DND-41 (cell line): ENCODE measurements at regions not wholly inside any gene's neighbourhood (a gene's known extent, or its start where the extent isn't known, plus 50 kb on each side); places are given as distances from the start of the nearest gene placed in this dataset.

Source experiments
- ATAC-seq: fragments of 200-7000 bp; cut with Tn5 transposase; 3 replicates; pipeline ENCODE4 v1.9.1; 2021; ENCODE audit warnings: low read depth; ENCODE audit not compliant: insufficient read depth
- DNase-seq: peaks from one replicate; pipeline ENCODE4 v3.0.0-alpha.2; 2020
- H2AFZ ChIP-seq: 2 replicates; pipeline ENCODE4 v1.6.0; 2012; ENCODE audit warnings: low read depth, low read length
- H3K27ac ChIP-seq: 2 replicates; pipeline ENCODE4 v1.5.1; 2012; ENCODE audit warnings: low read length, inconsistent platforms
- H3K27me3 ChIP-seq: fragments of 200-600 bp; sonication (generic); 2 replicates; pipeline ENCODE4 v1.6.0; 2012; ENCODE audit warnings: low read length, mild to moderate bottlenecking, inconsistent platforms; ENCODE audit not compliant: insufficient read depth, poor library complexity
- H3K36me3 ChIP-seq: 2 replicates; pipeline ENCODE4 v1.5.1; 2012; ENCODE audit warnings: low read length, inconsistent platforms; ENCODE audit not compliant: insufficient read depth
- H3K4me1 ChIP-seq: 2 replicates; pipeline ENCODE4 v1.5.1; 2012; ENCODE audit warnings: mild to moderate bottlenecking, low read length; ENCODE audit not compliant: insufficient read depth
- H3K4me2 ChIP-seq: 2 replicates; pipeline ENCODE4 v1.6.0; 2012; ENCODE audit warnings: mild to moderate bottlenecking, moderate library complexity, low read length, inconsistent platforms; ENCODE audit not compliant: insufficient read depth
- H3K4me3 ChIP-seq, 2 experiments: fragments of 200-600 bp in 1 of 2; shearing (Covaris generic) in 1 of 2; 2 replicates each; pipeline ENCODE4 v1.5.1; 2012 to 2016; ENCODE audit warnings: inconsistent platforms in 2 of 2, low read length in 2 of 2, mild to moderate bottlenecking in 2 of 2, low read depth in 1 of 2, moderate library complexity in 1 of 2
- H3K79me2 ChIP-seq: 2 replicates; pipeline ENCODE4 v1.6.0; 2012; ENCODE audit warnings: low read length, inconsistent platforms; ENCODE audit not compliant: insufficient read depth
- H3K9ac ChIP-seq: 2 replicates; pipeline ENCODE4 v1.6.0; 2012; ENCODE audit warnings: low read depth, mild to moderate bottlenecking, inconsistent platforms, low read length, moderate library complexity
- H3K9me3 ChIP-seq: 2 replicates; pipeline ENCODE4 v1.5.1; 2012; ENCODE audit warnings: low read length, moderate library complexity, mild to moderate bottlenecking, inconsistent platforms; ENCODE audit not compliant: insufficient read depth, severe bottlenecking
- H4K20me1 ChIP-seq: 2 replicates; pipeline ENCODE4 v1.6.0; 2012; ENCODE audit warnings: low read length; ENCODE audit not compliant: insufficient read depth
- EZH2 ChIP-seq: IDR thresholded peaks from 3 replicates; pipeline ENCODE4 v1.6.1; 2012; ENCODE audit warnings: borderline replicate concordance, low read depth, mild to moderate bottlenecking, moderate library complexity, low read length, inconsistent platforms; ENCODE audit not compliant: severe bottlenecking
- TF ChIP-seq, protein P1 (sequence below): IDR thresholded peaks from 2 replicates; pipeline ENCODE4 v1.5.1; 2012; ENCODE audit warnings: borderline replicate concordance, low read length, moderate library complexity, mild to moderate bottlenecking; ENCODE audit not compliant: poor library complexity, severe bottlenecking; ENCODE audit errors: extremely low read depth

DNA sequence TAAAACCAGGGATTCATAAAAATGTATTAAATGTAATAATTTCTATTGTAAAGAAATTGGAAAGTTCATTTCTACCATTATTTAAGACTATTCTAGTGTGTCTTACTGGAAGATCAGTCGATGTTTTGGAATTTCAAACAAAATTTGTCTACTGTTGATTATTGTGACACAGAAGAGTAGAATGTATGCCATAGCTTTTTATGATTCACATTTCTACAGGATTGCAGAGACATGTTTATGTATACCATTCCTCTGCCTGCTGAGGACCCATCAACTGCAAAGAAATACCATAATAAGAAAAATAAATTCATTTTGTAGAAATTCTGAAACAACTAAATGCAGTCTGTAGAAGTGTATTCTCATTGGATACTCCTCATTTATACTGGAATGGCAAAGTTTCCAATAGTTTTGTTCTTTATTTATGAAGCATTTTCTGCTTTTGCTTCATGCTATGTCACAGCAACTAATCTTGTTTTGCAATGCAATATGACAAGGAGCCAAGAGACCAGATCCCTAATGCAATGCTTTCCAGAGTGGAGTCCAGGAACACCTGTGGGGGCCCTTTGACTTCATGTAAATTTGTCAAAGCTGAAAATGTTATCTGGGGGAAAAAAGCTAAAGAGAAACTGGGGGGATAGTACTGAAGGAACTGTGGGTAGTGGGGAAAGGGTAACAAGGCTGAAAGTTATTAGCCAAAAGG lies 172.9 kb upstream of the LRIG3 start:
- Histone ChIP-seq H3K4me3 (no peak overlapping the region), H3K27ac (no peak overlapping the region), H3K4me2 (no peak overlapping the region), H3K27me3 (no peaks in the 10 kb centered on the region), H3K4me1 (no peaks in the 10 kb centered on the region), H3K36me3 (no peaks in the 10 kb centered on the region), H3K9ac (no peak overlapping the region), H3K79me2 (no peaks in the 10 kb centered on the region), H3K9me3 (no peaks in the 10 kb centered on the region), H2AFZ (no peak overlapping the region), H4K20me1 (no peaks in the 10 kb centered on the region)
- no peak for TF ChIP-seq EZH2
- TF ChIP-seq, protein P1, sequence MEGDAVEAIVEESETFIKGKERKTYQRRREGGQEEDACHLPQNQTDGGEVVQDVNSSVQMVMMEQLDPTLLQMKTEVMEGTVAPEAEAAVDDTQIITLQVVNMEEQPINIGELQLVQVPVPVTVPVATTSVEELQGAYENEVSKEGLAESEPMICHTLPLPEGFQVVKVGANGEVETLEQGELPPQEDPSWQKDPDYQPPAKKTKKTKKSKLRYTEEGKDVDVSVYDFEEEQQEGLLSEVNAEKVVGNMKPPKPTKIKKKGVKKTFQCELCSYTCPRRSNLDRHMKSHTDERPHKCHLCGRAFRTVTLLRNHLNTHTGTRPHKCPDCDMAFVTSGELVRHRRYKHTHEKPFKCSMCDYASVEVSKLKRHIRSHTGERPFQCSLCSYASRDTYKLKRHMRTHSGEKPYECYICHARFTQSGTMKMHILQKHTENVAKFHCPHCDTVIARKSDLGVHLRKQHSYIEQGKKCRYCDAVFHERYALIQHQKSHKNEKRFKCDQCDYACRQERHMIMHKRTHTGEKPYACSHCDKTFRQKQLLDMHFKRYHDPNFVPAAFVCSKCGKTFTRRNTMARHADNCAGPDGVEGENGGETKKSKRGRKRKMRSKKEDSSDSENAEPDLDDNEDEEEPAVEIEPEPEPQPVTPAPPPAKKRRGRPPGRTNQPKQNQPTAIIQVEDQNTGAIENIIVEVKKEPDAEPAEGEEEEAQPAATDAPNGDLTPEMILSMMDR = no peak
- ATAC-seq = no peak
- DNase-seq = no peak

- Histone ChIP-seq H3K27ac (no peak overlapping the region), H2AFZ (no peak overlapping the region), H3K4me2 (no peak overlapping the region), H3K9ac (no peak overlapping the region), H3K27me3 (no peaks in the 10 kb centered on the region), H3K79me2 (no peaks in the 10 kb centered on the region), H4K20me1 (no peaks in the 10 kb centered on the region), H3K9me3 (no peaks in the 10 kb centered on the region), H3K36me3 (no peaks in the 10 kb centered on the region), H3K4me1 (no peaks in the 10 kb centered on the region), H3K4me3 (no peak overlapping the region)
- ATAC-seq (no peak), DNase-seq (no peak)
- no peak for TF ChIP-seq EZH2
- TF ChIP-seq, protein P1 = no peak
These were observed 168.4 kb upstream of the LRIG3 start for GRCh38 chr12:59088673-59089072.

DNA sequence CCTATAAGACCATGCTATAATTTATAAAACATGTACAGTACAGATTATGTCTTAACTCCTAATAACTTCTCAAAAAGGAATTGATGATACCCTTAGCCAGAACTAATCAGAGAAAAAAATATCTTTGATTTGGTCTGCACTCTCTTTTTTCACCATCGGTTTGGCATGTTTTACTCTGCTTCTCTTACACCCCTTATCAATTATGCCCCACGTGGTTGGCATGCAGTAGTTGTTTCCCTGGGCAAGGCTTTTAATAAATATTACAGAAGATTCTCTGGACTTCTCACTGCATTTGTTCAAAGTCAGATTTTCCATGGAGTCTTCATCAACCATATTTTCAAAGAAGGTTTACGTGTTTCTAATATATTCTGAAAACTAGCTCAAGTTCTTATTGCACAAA lies 167.4 kb upstream of the LRIG3 start:
- H4K20me1 ChIP-seq = no peaks in the 10 kb centered on the region
- H3K9ac ChIP-seq = no peak overlapping the region
- H3K27me3 ChIP-seq = no peaks in the 10 kb centered on the region
- H3K79me2 ChIP-seq = no peaks in the 10 kb centered on the region
- no peaks in the 10 kb centered on the region for H3K9me3 ChIP-seq
- H3K27ac ChIP-seq = no peak overlapping the region
- H3K4me1 ChIP-seq = no peaks in the 10 kb centered on the region
- H2AFZ ChIP-seq = no peak overlapping the region
- no peak overlapping the region for H3K4me3 ChIP-seq
- no peaks in the 10 kb centered on the region for H3K36me3 ChIP-seq
- no peak for TF ChIP-seq EZH2
- TF ChIP-seq, protein P1 = no peak
- DNase-seq = no peak
- H3K4me2 ChIP-seq = no peak overlapping the region
- ATAC-seq = no peak
